ENCODE measurements at regions not wholly inside any gene's neighbourhood (a gene's known extent, or its start where the extent isn't known, plus 50 kb on each side); places are given as distances from the start of the nearest gene placed in this dataset.

- CTCF ChIA-PET: no interaction called here
- TF ChIP-seq ZNF384 (IDR thresholded peaks at IDR 0.05): no peak
- no peak for TF ChIP-seq ELF4 (IDR thresholded peaks at IDR 0.05)
- no peak for TF ChIP-seq HDGF (IDR thresholded peaks at IDR 0.05; ENCODE audit: borderline replicate concordance)
- TF ChIP-seq FOXA1 (IDR thresholded peaks at IDR 0.05): no peak
- TF ChIP-seq LEF1 (IDR thresholded peaks at IDR 0.05; ENCODE audit: borderline replicate concordance): no peak
- no peak for DNase-seq (ENCODE audit: extremely low spot score)
- POLR2A ChIA-PET: no interaction called here
Observed at GRCh38 chr11:134644476-134645456, 232.7 kb upstream of the B3GAT1 start.

GRCh38 chr11:134643115-134644012 is 231.3 kb upstream of the B3GAT1 start:
- POLR2A ChIA-PET: no interaction called here
- TF ChIP-seq NFRKB (IDR thresholded peaks at IDR 0.05): no peak
- TF ChIP-seq TARDBP (IDR thresholded peaks at IDR 0.05): no peak
- TF ChIP-seq CTBP1 (IDR thresholded peaks at IDR 0.05; ENCODE audit: borderline replicate concordance): no peak
- TF ChIP-seq ZNF384 (IDR thresholded peaks at IDR 0.05): no peak
- TF ChIP-seq LEF1 (IDR thresholded peaks at IDR 0.05; ENCODE audit: borderline replicate concordance): no peak
- TF ChIP-seq FOXK2 (IDR thresholded peaks at IDR 0.05): no peak
- TF ChIP-seq FOXM1 (IDR thresholded peaks at IDR 0.05; ENCODE audit: borderline replicate concordance): no peak
- TF ChIP-seq PKNOX1 (IDR thresholded peaks at IDR 0.05): no peak
- no peak for TF ChIP-seq SP1 (IDR thresholded peaks at IDR 0.05)
- TF ChIP-seq ARNT (IDR thresholded peaks at IDR 0.05): no peak
- TF ChIP-seq FOXA1 (IDR thresholded peaks at IDR 0.05): no peak
- no peak for TF ChIP-seq ELF4 (IDR thresholded peaks at IDR 0.05)
- no peak for TF ChIP-seq HDGF (IDR thresholded peaks at IDR 0.05; ENCODE audit: borderline replicate concordance)
- no peak for TF ChIP-seq BHLHE40 (IDR thresholded peaks at IDR 0.05; ENCODE audit: borderline replicate concordance)
- no peak for TF ChIP-seq L3MBTL2 (conservative IDR thresholded peaks at IDR 0.05)
- no peak for TF ChIP-seq SUZ12 (IDR thresholded peaks at IDR 0.05)
- CTCF ChIA-PET: no interaction called here
- DNase-seq (ENCODE audit: extremely low spot score): no peak

GRCh38 chr11:134642206-134642605 is 230.2 kb upstream of the B3GAT1 start:
- CTCF ChIA-PET: no interaction called here
- POLR2A ChIA-PET: no interaction called here
- DNase-seq (ENCODE audit: extremely low spot score): no peak
- TF ChIP-seq FOXK2 (IDR thresholded peaks at IDR 0.05) (no peak), ARNT (IDR thresholded peaks at IDR 0.05) (no peak)

GRCh38 chr11:134640971-134641968 is 229.2 kb upstream of the B3GAT1 start:
- POLR2A ChIA-PET: no interaction called here
- TF ChIP-seq SUZ12 (IDR thresholded peaks at IDR 0.05) (no peak), SP1 (IDR thresholded peaks at IDR 0.05) (no peak), BHLHE40 (IDR thresholded peaks at IDR 0.05; ENCODE audit: borderline replicate concordance) (no peak), ZNF384 (IDR thresholded peaks at IDR 0.05) (no peak), FOXM1 (IDR thresholded peaks at IDR 0.05; ENCODE audit: borderline replicate concordance) (no peak), ELF4 (IDR thresholded peaks at IDR 0.05) (no peak), L3MBTL2 (conservative IDR thresholded peaks at IDR 0.05) (no peak), NFRKB (IDR thresholded peaks at IDR 0.05) (no peak), FOXK2 (IDR thresholded peaks at IDR 0.05) (no peak), LEF1 (IDR thresholded peaks at IDR 0.05; ENCODE audit: borderline replicate concordance) (no peak), HDGF (IDR thresholded peaks at IDR 0.05; ENCODE audit: borderline replicate concordance) (no peak), PKNOX1 (IDR thresholded peaks at IDR 0.05) (no peak), ARNT (IDR thresholded peaks at IDR 0.05) (no peak), FOXA1 (IDR thresholded peaks at IDR 0.05) (no peak), TARDBP (IDR thresholded peaks at IDR 0.05) (no peak), CTBP1 (IDR thresholded peaks at IDR 0.05; ENCODE audit: borderline replicate concordance) (no peak)
- no peak for DNase-seq (ENCODE audit: extremely low spot score)
- CTCF ChIA-PET: no interaction called here

- TF ChIP-seq FOXA1 (IDR thresholded peaks at IDR 0.05): no peak
- no peak for TF ChIP-seq SUZ12 (IDR thresholded peaks at IDR 0.05)
- TF ChIP-seq LEF1 (IDR thresholded peaks at IDR 0.05; ENCODE audit: borderline replicate concordance): no peak
- no peak for TF ChIP-seq FOXK2 (IDR thresholded peaks at IDR 0.05)
- no peak for TF ChIP-seq SP1 (IDR thresholded peaks at IDR 0.05)
- no peak for TF ChIP-seq TARDBP (IDR thresholded peaks at IDR 0.05)
- TF ChIP-seq ELF4 (IDR thresholded peaks at IDR 0.05): no peak
- no peak for TF ChIP-seq CTBP1 (IDR thresholded peaks at IDR 0.05; ENCODE audit: borderline replicate concordance)
- no peak for TF ChIP-seq L3MBTL2 (conservative IDR thresholded peaks at IDR 0.05)
- TF ChIP-seq NFRKB (IDR thresholded peaks at IDR 0.05): no peak
- no peak for TF ChIP-seq FOXM1 (IDR thresholded peaks at IDR 0.05; ENCODE audit: borderline replicate concordance)
- TF ChIP-seq BHLHE40 (IDR thresholded peaks at IDR 0.05; ENCODE audit: borderline replicate concordance): no peak
- ChIA-PET CTCF (no interaction called here), POLR2A (no interaction called here)
- DNase-seq (ENCODE audit: extremely low spot score): no peak
Observed at GRCh38 chr11:134640536-134640935, 228.5 kb upstream of the B3GAT1 start.
